ENCODE measurements at regions not wholly inside any gene's neighbourhood (a gene's known extent, or its start where the extent isn't known, plus 50 kb on each side); places are given as distances from the start of the nearest gene placed in this dataset.
"Not testable (repeated sequence)": the region's sequence is repeated elsewhere in the genome, so short reads cannot be mapped to it uniquely, and the experiment has no call there.

- Histone ChIP-seq H3K4me3 (no peak overlapping the region), H3K4me1 (no peaks in the 10 kb centered on the region), H3K36me3 (replicated peaks in 1 of 2; ENCODE audit: insufficient read depth in 1 of 2, low read depth in 2 of 2) (no peaks in the 10 kb centered on the region), H3K9me3 (no peaks in the 10 kb centered on the region), H3K27ac (no peak overlapping the region), H3K27me3 (no peaks in the 10 kb centered on the region)
- 53 to 64% methylated on average over 2 of the region's 2 CpGs for WGBS, 2 donors
- DNase-seq (no peak), ATAC-seq (no peak)
- intact Hi-C loops (cut with DNase I), result no loop called here
- TF ChIP-seq CTCF (IDR thresholded peaks at IDR 0.05), result no peak
- no peak for TF ChIP-seq POLR2A (IDR thresholded peaks at IDR 0.05)
Measured at GRCh38 chr13:71350886-71351285, 516.1 kb downstream of the DACH1 start.

GRCh38 chr13:71345856-71346255 lies 521.1 kb downstream of the DACH1 start:
- 67 to 95% methylated on average over 4 of the region's 4 CpGs for WGBS, 2 donors
- H3K4me3 ChIP-seq; DNase-seq; intact Hi-C loops (cut with DNase I); H3K27me3 ChIP-seq; H3K4me1 ChIP-seq; H3K9me3 ChIP-seq; H3K27ac ChIP-seq; H3K36me3 ChIP-seq (replicated peaks in 1 of 2; ENCODE audit: insufficient read depth in 1 of 2, low read depth in 2 of 2); ATAC-seq: not testable (repeated sequence)

GRCh38 chr13:71339736-71340135 lies 527.3 kb downstream of the DACH1 start:
- intact Hi-C loops (cut with DNase I), result no loop called here
- ATAC-seq, result no peak
- Histone ChIP-seq H3K4me1 (no peaks in the 10 kb centered on the region), H3K27me3 (no peaks in the 10 kb centered on the region), H3K27ac (no peak overlapping the region), H3K36me3 (replicated peaks in 1 of 2; ENCODE audit: insufficient read depth in 1 of 2, low read depth in 2 of 2) (no peaks in the 10 kb centered on the region), H3K4me3 (no peak overlapping the region), H3K9me3 (no peaks in the 10 kb centered on the region)
- no peak for DNase-seq
- 82 to 85% methylated on average over 1 of the region's 1 CpG for WGBS, 2 donors
- TF ChIP-seq CTCF (IDR thresholded peaks at IDR 0.05) (no peak), POLR2A (IDR thresholded peaks at IDR 0.05) (no peak)

GRCh38 chr13:71339005-71339404 lies 528.0 kb downstream of the DACH1 start:
- DNase-seq (no peak), ATAC-seq (no peak)
- no peaks in the 10 kb centered on the region for H3K27me3 ChIP-seq
- TF ChIP-seq POLR2A (IDR thresholded peaks at IDR 0.05), result no peak
- TF ChIP-seq CTCF (IDR thresholded peaks at IDR 0.05), result no peak
- H3K36me3 ChIP-seq (replicated peaks in 1 of 2; ENCODE audit: insufficient read depth in 1 of 2, low read depth in 2 of 2), result no peaks in the 10 kb centered on the region
- H3K27ac ChIP-seq, result no peak overlapping the region
- intact Hi-C loops (cut with DNase I), result no loop called here
- 46 to 55% methylated on average over 1 of the region's 1 CpG for WGBS, 2 donors
- no peak overlapping the region for H3K4me3 ChIP-seq
- no peaks in the 10 kb centered on the region for H3K9me3 ChIP-seq
- no peaks in the 10 kb centered on the region for H3K4me1 ChIP-seq

- 62 to 71% methylated on average over 3 of the region's 3 CpGs for WGBS, 2 donors
- Histone ChIP-seq H3K4me1 (no peaks in the 10 kb centered on the region), H3K27me3 (no peaks in the 10 kb centered on the region), H3K9me3 (no peaks in the 10 kb centered on the region), H3K27ac (no peak overlapping the region), H3K4me3 (no peak overlapping the region), H3K36me3 (replicated peaks in 1 of 2; ENCODE audit: insufficient read depth in 1 of 2, low read depth in 2 of 2) (no peaks in the 10 kb centered on the region)
- intact Hi-C loops (cut with DNase I), result no loop called here
- no peak for TF ChIP-seq POLR2A (IDR thresholded peaks at IDR 0.05)
- TF ChIP-seq CTCF (IDR thresholded peaks at IDR 0.05), result no peak
- DNase-seq (no peak), ATAC-seq (no peak)
Measured at GRCh38 chr13:71338070-71338469, 528.9 kb downstream of the DACH1 start.
